IPS-18a (cell line): ENCODE measurements at regions not wholly inside any gene's neighbourhood (a gene's known extent, or its start where the extent isn't known, plus 50 kb on each side); places are given as distances from the start of the nearest gene placed in this dataset.

Experiments
- H3K27ac ChIP-seq: one replicate; pipeline ENCODE4 v1.5.1; 2013; ENCODE audit warnings: low read length
- H3K27me3 ChIP-seq: one replicate; pipeline ENCODE4 v1.6.1; 2013; ENCODE audit warnings: mild to moderate bottlenecking, low read length; ENCODE audit not compliant: control insufficient read depth, insufficient read depth
- H3K36me3 ChIP-seq: one replicate; pipeline ENCODE4 v1.6.1; 2013; ENCODE audit warnings: low read depth, low read length; ENCODE audit not compliant: control insufficient read depth
- H3K4me1 ChIP-seq: one replicate; pipeline ENCODE4 v1.6.1; 2013; ENCODE audit warnings: low read depth, low read length; ENCODE audit not compliant: control insufficient read depth
- H3K4me3 ChIP-seq: one replicate; pipeline ENCODE4 v1.5.1; 2013; ENCODE audit warnings: low read length
- H3K9ac ChIP-seq: one replicate; pipeline ENCODE4 v1.6.1; 2013; ENCODE audit warnings: mild to moderate bottlenecking, low read length, moderate library complexity
- H3K9me3 ChIP-seq: one replicate; pipeline ENCODE4 v1.6.1; 2013; ENCODE audit warnings: low read depth, low read length; ENCODE audit not compliant: control insufficient read depth

DNA sequence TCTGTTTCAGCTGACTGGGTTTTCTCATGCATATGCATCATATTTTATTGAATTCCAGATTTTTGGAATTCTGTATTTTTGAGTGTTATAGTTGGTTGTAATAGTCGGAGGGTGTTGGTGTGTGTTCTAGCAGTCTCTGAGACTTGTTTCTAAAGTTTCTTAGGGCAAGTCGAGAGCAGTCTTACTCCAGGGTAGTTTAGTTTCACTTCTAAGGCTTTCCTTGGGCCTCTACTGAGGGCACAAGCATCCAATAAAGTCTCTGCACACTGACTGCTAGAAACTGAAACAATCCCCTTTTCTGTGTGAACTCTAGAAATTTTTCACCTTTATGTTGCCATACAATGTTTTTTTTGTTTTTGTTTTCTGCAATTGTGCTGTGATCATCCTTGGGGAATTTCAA, 663.7 kb upstream of the LRATD1 start:
- Histone ChIP-seq H3K9me3 (no peaks in the 10 kb centered on the region), H3K4me3 (no peak overlapping the region), H3K27ac (no peak overlapping the region), H3K9ac (no peak overlapping the region), H3K27me3 (no peaks in the 10 kb centered on the region), H3K4me1 (no peaks in the 10 kb centered on the region), H3K36me3 (no peaks in the 10 kb centered on the region)

DNA sequence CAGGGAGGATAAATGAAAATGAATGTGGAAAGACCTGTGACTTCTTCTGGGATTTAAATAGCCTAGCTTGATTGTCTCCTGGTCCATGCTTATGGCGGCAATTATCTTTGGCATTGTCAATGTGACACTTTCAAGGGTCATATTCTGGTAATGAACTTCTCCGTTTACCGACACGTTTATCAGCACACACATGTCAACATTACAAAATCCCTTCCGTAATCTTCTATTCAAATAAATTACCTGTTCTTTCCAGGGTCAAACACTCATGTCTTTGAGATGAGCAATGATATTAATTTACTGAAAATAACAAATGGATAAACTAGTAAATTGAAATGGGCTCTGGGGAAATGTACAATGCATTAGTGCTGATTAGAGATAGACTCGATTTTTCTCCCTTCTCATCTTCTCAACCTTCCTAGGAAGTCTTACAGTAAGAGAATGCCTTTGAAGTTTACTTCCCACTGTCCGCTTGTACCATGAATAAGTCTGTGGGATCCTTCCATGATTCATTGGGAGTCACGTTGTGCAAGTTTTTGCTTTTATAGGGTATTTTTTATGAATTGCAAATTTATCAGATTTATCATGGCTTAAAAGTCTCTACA, 646.3 kb upstream of the LRATD1 start:
- H3K9ac ChIP-seq, result no peak overlapping the region
- H3K27ac ChIP-seq, result no peak overlapping the region
- no peaks in the 10 kb centered on the region for H3K36me3 ChIP-seq
- H3K4me3 ChIP-seq, result no peak overlapping the region
- no peaks in the 10 kb centered on the region for H3K9me3 ChIP-seq
- no peaks in the 10 kb centered on the region for H3K27me3 ChIP-seq
- H3K4me1 ChIP-seq, result no peaks in the 10 kb centered on the region

DNA sequence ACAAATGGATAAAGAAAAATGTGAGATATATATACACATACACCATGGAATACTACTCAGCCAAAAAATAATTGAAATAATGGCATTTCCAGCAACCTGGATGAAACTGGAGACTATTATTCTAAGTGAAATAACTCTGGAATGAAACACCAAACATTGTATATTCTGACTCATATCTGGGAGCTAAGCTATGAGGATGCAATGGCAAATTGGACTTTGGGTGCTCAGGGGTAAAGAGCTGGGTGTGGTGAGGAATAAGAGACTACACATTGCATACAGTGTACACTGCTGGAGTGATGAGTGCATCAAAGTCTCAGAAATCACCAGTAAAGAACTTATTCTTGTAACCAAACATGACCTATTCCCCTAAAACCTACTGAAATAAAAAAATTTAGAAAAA, 636.0 kb upstream of the LRATD1 start:
- H3K27me3 ChIP-seq, result no peaks in the 10 kb centered on the region
- H3K36me3 ChIP-seq, result no peaks in the 10 kb centered on the region
- no peaks in the 10 kb centered on the region for H3K9me3 ChIP-seq

DNA sequence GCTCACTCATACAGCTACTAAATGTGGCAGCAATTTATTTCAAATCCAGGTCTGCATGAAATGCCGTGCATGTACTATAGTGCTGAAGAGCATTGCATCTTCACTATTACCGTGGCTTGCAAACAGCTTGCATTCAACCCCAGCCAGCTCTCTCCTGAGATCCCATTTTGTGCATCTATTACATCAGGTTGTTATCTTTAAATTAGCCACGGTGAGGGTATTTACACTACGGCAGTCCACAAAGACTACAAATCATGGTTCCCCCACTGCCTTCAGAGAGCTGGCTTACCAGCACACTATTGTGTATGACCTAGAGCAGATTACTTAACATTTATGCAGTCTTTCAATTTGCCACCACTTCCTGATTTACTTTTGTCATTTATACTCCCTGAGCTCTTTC, 621.3 kb upstream of the LRATD1 start:
- no peaks in the 10 kb centered on the region for H3K36me3 ChIP-seq
- no peak overlapping the region for H3K27ac ChIP-seq
- no peaks in the 10 kb centered on the region for H3K27me3 ChIP-seq
- H3K9me3 ChIP-seq, result no peaks in the 10 kb centered on the region
- no peak overlapping the region for H3K9ac ChIP-seq
- no peaks in the 10 kb centered on the region for H3K4me1 ChIP-seq
- H3K4me3 ChIP-seq, result no peak overlapping the region

More for the DNA sequence above, 636.0 kb upstream of the LRATD1 start:
- no peak overlapping the region for H3K4me3 ChIP-seq
- no peak overlapping the region for H3K9ac ChIP-seq
- H3K4me1 ChIP-seq, result no peaks in the 10 kb centered on the region
- H3K27ac ChIP-seq, result no peak overlapping the region

DNA sequence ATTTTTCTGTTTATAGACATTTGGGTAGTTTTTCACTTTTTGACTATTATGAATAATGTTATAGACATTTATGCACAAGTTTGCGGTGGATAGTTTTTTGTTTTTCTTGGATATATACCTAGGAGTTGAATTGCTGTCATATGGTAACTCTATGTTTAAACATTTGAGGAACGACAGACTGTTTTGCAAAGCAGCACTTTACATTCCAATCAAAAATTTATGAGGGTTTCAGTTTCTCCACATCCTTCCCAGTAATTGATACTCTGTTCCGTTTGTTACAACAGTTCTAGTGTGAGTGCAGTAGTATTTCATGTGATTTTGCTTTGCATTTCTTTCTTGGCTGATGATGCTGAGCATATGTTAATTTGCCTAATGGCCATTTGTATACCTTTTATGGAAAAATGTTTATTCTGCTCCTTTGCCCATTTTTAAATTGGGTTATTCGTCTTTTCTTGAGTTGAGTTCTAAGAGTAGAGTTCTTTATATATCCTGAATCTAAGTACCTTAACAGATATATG, 617.3 kb upstream of the LRATD1 start:
- H3K27ac ChIP-seq, result no peak overlapping the region
- no peaks in the 10 kb centered on the region for H3K36me3 ChIP-seq
- no peaks in the 10 kb centered on the region for H3K9me3 ChIP-seq
- no peak overlapping the region for H3K4me3 ChIP-seq
- no peaks in the 10 kb centered on the region for H3K27me3 ChIP-seq
- H3K4me1 ChIP-seq, result no peaks in the 10 kb centered on the region
- no peak overlapping the region for H3K9ac ChIP-seq

DNA sequence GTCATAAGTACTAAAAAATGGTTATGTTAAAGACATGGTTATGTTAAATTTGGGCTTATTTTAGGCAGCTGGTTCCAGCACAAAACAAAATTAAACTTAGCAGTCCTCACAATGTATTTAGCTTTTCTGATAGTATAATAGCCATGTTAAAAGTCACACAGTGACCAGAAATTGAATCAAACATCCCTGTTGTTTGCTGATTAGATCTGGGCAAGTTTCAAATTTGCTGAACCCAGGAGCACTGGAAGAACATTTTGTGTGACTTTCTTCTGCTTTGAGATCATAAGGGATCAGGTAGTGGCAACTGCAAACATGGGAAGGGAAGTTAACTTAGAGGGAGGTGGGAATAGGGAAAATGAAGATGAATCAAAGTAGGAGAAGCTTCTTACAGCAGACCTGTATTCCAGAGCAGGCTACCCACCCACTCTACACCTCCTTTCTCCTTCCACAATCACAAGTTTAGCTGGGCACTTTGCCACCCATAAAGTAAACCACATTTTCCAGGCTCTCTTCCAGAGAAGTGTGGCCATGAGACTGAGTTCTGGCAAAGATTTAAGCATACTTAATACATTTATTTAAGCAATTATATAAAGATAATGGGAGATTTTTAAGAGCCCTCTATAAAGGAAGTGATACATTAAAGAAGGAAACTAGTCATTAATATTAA, 616.1 kb upstream of the LRATD1 start:
- Histone ChIP-seq H3K4me1 (no peaks in the 10 kb centered on the region), H3K4me3 (no peak overlapping the region), H3K9ac (no peak overlapping the region), H3K27me3 (no peaks in the 10 kb centered on the region), H3K36me3 (no peaks in the 10 kb centered on the region), H3K27ac (no peak overlapping the region), H3K9me3 (no peaks in the 10 kb centered on the region)

DNA sequence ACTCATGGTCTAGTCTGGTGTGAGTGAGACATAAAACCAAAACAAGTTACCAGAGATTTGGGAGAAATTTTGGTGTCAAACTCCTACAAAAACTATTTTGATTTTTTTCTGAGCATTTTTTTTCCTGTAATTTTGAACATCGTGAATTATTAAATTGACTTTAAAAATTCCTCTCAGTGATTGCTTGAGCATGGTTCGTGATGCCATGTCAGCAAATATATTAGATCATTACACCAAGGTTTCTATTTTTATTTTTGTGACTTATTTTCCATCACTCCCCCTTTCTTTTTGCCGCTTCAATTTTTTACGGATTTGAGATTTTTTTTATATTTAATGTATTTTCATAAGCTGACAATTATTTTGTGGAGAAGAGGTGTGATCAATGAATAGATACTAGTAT, 613.9 kb upstream of the LRATD1 start:
- Histone ChIP-seq H3K9me3 (no peaks in the 10 kb centered on the region), H3K9ac (no peak overlapping the region), H3K27ac (no peak overlapping the region), H3K27me3 (no peaks in the 10 kb centered on the region), H3K36me3 (no peaks in the 10 kb centered on the region), H3K4me3 (no peak overlapping the region), H3K4me1 (peaks cover 3% of the 10 kb centered on the region)

DNA sequence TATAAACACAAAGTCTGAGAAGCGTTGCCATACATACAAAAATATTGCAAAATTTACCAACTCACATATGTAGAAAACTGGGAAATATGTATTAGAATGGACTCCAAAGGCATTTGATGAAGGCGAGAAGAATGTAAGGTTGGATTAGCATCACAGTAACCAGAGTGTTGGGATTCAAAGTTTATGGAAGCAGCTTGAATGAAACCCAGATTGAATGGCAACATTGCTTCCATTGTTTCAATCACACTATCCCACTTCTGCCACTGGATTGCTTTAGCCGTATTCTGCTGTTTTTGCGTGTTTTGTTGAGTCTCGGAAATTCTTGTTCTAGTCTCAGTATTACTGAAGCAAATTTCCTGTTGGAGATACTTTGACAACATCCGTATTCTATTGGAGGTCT, 609.0 kb upstream of the LRATD1 start:
- no peak overlapping the region for H3K9ac ChIP-seq
- H3K4me3 ChIP-seq, result no peak overlapping the region
- no peaks in the 10 kb centered on the region for H3K27me3 ChIP-seq
- no peak overlapping the region for H3K27ac ChIP-seq
- H3K36me3 ChIP-seq, result no peaks in the 10 kb centered on the region
- peaks cover 7% of the 10 kb centered on the region for H3K4me1 ChIP-seq
- H3K9me3 ChIP-seq, result no peaks in the 10 kb centered on the region

DNA sequence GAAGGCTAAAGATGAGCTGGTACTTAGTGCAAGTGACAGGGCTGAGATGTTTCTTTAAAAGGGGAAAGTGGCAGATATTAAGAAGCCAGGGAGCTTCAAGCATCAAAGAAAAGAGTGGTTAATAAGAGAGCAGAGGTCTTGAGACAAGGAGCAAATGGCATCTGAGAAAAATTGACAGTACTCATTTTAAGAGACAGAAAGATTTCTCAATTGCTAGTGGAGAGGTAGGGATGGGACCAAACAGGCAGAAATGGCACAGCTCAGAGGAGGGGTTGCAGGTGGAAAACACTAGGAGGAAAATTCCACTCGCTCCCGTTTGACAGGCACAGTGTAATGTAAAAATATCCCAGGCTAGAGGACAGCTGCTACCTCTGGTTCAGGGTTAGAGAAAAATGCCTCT, 593.4 kb upstream of the LRATD1 start:
- Histone ChIP-seq H3K4me3 (no peak overlapping the region), H3K36me3 (no peaks in the 10 kb centered on the region), H3K9me3 (no peaks in the 10 kb centered on the region), H3K9ac (no peak overlapping the region), H3K27me3 (no peaks in the 10 kb centered on the region), H3K4me1 (no peaks in the 10 kb centered on the region), H3K27ac (no peak overlapping the region)

DNA sequence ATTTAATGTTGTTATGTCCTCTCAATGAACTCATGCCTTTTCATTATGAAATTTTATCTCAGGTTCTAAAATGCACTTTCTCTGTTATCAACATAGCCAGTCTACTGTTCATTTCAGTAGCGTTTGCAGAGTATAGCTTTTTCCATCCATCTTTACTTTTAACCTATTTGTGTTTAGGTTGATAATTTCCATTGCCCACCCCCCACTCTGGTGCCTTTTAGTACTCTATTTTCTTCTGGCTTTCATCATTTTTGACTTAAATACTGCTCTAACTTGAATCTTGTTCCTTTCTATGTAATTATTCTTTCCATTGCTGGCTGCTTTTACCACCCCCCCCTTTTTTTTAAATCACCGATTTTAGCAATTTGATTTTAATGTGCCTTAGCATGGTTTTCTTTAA, 585.0 kb upstream of the LRATD1 start:
- no peak overlapping the region for H3K27ac ChIP-seq
- no peak overlapping the region for H3K4me3 ChIP-seq
- H3K9ac ChIP-seq, result no peak overlapping the region
- H3K36me3 ChIP-seq, result no peaks in the 10 kb centered on the region
- H3K9me3 ChIP-seq, result no peaks in the 10 kb centered on the region
- no peaks in the 10 kb centered on the region for H3K27me3 ChIP-seq
- no peaks in the 10 kb centered on the region for H3K4me1 ChIP-seq

DNA sequence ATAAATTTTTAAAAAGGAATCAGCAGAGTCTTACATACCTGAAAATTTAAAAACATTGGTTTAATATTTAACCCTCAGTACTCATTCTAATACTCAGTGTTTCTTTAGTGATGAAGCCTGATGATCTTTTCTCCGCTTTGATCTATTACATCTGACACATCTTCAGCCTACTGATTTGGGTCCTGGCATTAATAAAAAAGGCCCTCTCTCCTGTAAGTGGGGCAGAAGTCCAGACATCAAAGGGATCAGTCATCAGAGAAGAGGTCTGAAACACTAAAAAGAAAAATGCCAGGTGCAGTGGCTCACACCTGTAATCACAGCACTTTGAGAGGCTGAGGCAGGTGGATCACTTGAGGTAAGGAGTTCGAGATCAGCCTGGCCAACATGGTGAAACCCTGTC, 581.1 kb upstream of the LRATD1 start:
- Histone ChIP-seq H3K27ac (no peak overlapping the region), H3K9me3 (no peaks in the 10 kb centered on the region), H3K4me1 (no peaks in the 10 kb centered on the region), H3K9ac (no peak overlapping the region), H3K27me3 (no peaks in the 10 kb centered on the region), H3K36me3 (no peaks in the 10 kb centered on the region), H3K4me3 (no peak overlapping the region)

DNA sequence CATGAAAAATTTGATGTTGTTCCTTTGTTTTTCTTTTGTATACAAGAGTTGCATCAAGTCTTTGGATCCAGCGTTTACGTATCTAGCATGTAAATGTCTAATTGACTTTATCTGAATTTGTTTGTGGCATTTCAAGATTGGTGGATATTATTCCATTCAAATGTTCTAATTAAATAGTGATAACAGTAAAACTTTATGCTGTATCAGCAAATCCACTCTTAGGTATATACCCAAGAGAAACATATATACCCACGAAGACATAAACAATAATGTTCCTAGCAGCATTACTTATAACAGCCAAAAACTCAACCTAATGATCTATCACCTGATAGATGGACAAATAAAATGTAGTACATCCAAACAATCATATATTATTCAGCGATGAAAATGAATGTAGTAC, 579.4 kb upstream of the LRATD1 start:
- H3K4me1 ChIP-seq, result no peaks in the 10 kb centered on the region
- H3K9ac ChIP-seq, result no peak overlapping the region
- H3K4me3 ChIP-seq, result no peak overlapping the region
- no peaks in the 10 kb centered on the region for H3K9me3 ChIP-seq
- no peak overlapping the region for H3K27ac ChIP-seq
- no peaks in the 10 kb centered on the region for H3K27me3 ChIP-seq
- H3K36me3 ChIP-seq, result no peaks in the 10 kb centered on the region
